GM21529 (cell line): ENCODE measurements at regions not wholly inside any gene's neighbourhood (a gene's known extent, or its start where the extent isn't known, plus 50 kb on each side); places are given as distances from the start of the nearest gene placed in this dataset.
"Not testable (repeated sequence)": the region's sequence is repeated elsewhere in the genome, so short reads cannot be mapped to it uniquely, and the experiment has no call there.

Experiments used
- ATAC-seq: cut with Tn5 transposase; IDR thresholded peaks from one replicate; pipeline ENCODE4 v1.9.1; 2021; ENCODE audit not compliant: unreplicated experiment

DNA sequence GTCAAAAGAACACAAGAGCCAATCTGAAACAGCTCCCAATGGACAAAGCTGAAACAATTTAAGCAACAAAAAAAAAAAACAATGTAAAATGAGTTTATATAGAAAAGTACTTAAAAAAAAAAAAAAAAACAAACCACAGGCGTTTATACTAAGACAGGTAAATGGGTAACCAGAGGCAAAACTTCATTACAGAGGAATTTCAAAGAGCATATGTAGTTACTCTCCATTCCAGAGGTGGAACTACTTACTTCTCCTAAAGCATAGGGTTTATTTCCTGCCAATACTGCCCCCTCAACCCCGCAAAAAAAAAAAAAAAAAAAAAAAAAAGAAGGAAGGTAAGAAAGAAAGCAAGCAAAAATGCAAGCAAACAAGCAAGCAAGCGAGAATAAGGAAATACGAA is 132.9 kb downstream of the LIG4 start:
- ATAC-seq, result no peak

DNA sequence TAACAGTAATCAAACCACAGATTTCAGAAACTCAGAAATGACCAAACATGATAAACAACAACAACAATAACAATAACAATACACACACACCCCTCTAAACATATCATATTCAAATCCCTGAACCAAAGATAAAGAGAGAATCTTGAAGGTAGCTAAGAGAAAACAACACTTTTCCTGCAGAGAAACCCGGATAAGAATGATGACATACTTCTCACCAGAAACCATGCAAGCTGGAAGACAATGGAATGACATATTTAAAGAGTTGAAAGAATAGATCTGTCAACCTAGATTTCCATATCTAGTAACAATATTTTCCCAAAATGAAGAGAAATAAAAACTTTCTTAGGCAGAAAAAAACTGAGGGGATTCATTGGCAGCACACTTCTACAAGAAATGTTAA is 138.1 kb downstream of the LIG4 start:
- no peak for ATAC-seq

DNA sequence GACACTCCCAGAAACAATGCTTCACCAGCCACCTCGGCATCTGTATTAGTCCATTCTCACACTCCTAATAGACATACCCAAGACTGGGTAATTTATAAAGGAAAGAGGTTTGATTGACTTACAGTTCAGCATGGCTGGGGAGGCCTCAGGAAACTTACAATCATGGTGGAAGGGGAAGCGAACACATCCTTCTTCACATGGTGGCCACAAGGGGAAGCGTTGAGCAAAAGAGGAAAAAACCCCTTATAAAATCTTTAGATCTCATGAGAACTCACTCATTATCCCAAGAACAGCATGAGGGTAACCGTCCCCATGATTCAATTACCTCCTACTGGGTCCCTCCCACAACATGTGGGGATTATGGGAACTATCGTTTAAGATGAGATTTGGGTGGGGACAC is 140.9 kb downstream of the LIG4 start:
- ATAC-seq, result not testable (repeated sequence)

DNA sequence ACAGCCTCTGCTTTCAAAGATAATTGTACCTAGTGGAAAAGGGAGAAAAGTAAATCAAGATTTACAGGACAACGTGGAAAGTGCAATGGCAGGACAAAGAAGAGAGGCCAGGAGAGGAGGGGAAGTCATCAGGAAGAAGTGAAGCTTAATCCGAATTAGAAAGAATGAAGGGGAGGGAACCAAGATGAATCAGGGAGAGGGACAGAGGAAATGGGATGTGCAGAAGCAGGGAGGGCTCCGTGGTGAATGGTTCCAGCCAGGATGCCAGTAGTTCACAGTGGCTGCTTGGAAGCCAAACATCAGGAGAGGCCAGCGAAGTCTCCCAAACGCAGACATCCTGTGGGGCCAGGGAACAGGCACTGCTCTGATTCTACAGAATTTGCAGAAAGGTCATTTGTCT is 144.4 kb downstream of the LIG4 start:
- ATAC-seq, result no peak

DNA sequence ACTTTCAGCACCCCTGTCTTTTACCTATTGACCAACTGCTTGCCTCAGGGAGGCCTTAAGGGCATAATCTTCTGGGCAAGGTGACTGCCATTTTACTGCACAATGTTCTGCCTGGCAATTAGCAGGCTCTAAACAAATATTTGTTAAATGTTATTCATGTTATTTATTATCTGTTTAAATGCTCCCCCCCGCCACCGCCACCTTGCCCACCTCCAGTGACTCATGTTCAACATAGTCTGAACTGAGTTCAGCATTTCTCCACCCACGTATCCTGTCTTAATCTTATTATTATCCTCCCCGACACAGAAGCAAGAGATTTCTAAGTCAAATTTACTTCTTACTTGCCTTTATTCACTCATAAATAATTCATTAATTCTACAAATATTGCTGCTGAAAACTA is 144.8 kb downstream of the LIG4 start:
- no peak for ATAC-seq

DNA sequence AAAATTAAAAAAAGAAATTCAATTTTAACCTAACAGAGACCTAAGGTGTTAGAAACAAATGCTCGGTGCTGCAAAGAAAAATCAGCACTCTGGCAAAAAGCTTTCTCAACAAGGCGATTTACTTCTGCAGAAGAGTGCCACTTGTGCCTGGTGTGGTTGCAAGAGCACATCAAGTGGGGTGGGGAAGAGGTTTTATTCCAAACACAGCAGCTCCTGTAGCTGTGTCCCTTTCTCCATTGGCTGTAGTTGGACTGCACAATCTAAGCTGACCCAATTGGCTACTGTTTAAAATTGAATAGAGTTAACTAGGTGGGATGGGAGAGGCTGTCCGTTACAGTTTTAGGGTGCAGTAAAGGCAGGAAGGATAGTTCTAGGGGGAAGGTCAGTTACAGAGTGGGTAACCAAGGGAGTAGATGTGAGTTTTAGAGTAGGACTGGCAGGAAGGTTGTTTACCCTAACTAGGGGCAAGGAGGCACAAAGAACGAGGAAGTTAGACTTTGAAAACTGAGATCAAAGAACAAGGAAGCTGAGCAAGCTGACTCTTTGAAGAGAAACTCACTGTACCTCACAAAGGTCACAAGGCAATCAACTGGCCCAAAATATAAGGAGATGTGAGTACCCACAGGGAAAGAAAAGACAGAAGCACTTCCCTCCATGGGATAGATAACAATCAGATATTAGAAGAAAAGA is 145.7 kb downstream of the LIG4 start:
- ATAC-seq, result no peak

DNA sequence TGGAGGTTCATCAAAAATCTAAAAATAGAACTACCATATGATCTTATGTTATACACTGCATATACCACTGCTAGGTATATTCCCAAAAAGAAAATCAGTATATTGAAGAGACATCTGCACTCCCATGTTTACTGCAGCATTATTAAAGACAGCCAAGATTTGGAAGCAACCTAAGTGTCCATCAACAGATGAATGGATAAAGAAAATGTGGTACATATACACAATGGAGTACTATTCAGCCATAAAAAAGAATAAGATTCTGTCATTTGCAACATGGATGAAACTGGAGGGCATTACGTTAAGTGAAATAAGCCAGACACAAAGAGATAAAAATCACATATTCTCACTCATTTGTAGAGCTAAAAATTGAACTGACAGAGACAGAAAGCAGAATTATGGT is 151.0 kb downstream of the LIG4 start:
- ATAC-seq, result not testable (repeated sequence)

DNA sequence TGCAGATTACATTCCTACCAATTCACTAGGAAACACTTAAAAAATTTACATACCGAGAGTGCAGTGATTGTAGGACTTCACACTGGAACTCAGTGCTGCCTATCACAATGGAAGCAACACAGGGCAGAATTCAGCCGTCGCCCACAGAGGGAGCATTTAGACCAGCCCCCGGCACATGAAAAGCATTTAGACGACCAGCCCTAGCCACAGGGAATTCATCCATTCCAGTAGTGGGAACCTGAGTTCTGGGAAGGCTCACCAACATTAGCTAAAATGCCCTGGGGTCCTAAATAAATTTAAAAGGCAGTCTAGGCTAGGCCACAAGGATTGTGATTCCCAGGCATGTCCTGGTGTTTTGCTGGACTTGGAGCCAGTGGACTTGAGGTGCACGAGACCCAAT is 155.2 kb downstream of the LIG4 start:
- no peak for ATAC-seq

DNA sequence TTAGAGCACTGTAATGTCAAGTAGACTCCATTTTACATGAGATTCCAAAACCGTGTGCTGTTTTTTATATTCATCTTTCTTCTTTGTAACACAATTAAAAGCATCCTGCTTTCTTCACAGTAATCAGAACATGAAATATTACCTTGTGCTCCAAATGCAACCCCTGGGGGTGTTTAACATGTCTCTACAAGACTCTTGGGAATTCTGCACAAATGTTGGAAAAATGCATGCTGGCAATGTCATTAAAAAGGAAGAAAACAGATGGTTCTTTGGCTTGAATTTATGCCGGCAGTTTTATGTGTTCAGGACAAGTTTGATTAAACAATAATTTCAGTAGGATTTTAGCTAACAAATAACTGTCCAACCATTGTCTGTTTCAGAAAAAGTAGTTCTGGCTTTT is 159.1 kb downstream of the LIG4 start:
- no peak for ATAC-seq

DNA sequence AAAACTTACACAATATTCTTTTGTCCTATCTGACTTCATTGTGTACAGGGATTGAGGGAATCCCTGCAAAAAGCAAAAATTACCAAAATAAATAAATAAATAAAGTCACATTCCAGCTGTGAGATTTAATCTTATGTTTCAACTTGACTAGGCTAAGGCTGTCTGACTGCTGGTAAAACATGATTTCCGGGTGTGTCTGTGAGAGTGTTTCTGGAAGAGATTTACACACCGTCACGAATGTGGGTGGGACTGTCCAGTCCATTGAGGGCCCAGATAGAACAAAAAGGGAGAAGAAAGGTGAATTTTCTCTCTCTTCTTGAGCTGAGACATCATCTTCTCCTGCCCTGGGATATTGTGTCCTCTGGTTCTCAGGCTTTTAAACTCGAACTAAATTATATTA is 166.1 kb downstream of the LIG4 start:
- no peak for ATAC-seq

DNA sequence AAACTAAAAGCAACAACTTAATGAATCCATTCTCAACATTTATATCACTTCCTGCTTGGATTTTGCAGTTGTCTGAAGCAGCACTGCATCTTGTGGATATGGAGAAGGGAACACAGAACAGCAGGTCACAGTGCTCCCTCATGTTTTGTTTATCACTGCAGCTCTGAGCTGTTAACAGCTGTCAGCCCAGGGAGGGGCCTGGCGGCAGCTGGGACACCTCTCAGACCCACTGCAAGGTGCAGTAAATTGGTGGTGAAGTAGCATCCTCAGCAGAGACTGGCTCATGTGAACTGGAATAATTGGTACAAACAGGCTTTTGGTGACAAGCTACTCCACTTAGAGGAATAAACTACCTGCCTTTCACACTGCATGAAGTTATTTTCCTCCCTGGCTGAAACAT is 170.4 kb downstream of the LIG4 start:
- ATAC-seq, result no peak

DNA sequence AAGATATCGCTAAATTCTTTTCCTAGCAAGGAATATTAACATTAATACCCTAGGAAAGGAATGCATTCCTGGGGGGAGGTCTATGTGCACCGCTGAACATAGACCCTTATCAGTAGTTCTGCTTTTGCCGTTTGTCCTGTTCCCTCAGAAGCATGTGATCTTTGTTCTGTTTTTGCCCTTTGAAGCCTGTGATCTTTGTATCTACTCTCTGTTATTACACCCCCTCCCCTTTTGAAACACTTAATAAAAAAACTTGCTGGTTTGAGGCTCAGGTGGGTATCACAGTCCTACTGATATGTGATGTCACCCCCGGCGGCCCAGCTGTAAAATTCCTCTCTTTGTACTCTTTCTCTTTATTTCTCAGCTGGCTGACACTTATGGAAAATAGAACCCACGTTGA is 172.5 kb downstream of the LIG4 start:
- not testable (repeated sequence) for ATAC-seq

DNA sequence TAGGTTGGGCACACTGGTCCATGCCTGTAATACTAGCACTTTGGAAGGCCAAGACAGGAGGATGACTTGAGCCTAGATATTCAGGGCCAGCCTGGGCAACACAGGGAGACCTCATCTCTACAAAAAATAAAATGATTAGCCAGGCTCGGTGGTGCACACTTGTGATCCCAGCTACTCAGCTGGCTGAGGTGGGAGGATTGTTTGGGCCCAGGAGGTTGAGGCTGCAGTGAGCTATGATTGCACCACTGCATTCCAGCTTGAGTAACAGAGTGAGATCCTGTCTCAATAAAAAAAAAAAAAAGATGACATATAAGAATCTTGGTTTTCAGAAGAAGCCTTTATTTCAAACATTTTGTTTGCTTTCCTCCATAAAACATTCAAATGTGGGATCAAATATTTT is 178.0 kb downstream of the LIG4 start:
- ATAC-seq, result no peak

DNA sequence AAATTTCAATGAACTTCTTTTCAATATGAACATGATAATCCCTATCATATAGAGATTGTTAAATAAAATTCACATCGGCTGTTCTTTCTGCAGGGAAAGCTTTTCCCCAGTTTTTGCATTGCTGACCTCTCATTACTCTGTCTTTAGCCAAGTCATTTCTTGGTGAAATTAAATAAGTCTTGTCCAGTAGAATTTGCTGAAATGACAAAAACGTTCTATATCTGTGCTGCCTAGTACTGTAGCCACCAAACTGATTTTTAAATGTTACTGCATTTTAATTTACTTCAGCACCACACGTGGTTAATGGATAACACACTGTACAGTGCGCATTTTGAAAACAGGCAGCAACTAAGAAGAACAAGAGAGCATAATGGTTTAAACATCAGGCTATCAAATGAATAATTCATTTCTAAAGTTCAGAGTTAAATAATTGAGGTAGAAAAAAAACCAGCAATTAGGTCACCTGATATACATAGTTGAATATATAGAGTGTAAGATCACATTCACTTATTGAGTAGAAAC is 178.9 kb downstream of the LIG4 start:
- ATAC-seq, result no peak

DNA sequence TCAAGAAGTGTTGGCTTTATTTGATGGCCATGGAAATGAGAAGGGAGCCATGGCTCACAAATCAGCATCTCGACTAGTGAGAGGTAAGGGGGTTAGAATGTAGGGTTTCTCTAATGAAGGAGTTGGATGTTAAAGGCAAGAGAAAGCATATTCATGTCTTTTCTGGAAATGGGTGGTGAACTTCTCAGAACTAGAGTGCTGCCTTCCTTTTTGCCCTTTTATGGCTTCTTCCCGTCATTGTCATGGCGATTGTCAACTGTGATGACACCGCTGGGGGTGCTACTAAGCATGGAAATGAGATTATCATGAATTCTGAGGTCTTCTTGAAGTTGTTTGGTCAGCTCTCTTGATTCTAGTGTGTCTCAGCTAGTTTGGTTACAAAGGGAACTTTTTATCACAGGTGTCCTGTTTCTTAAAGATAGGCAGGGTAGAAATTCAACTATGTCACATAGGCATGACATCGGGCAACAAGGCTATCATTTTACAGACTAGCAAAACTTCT is 180.4 kb downstream of the LIG4 start:
- ATAC-seq, result no peak

DNA sequence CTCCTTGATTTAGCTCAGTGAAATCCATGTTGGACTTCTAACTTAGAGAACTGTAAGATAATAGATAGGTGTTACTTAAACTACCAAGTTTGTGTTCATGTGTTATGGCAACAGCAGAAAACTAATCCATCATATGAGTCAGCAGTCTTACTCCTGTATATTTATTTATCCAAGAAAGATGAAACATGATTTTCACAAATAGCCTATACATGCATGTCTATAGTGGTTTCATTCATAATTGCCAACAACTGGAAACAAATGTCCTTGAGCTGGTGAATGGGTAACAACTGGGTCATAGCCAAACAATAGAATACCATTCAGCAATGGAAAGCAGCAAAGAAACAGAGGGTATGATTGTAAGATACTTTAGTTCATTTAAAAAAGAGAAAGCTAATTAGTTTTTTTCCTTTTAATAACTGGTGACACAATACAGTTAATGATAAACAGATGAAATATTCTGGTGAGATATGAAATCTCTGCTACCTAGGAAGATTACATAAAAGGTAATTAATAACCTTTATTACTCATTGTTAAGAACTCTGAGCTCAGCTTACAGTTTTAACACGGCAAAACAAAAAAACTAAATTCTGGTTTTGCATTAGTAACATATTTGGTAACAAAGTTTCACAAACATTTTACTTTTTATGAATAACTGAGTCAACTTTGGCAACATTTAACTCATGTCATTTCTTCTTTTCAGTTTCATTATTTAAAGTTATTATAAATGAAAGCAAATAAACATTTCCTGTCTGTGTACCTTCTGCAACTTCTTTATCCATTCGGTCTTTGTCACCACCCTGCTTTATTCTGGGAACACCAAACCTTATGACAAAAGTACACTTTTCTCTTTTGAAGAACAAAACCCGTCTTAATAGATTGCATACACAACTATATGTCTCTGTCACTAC is 181.3 kb downstream of the LIG4 start:
- ATAC-seq, result no peak

DNA sequence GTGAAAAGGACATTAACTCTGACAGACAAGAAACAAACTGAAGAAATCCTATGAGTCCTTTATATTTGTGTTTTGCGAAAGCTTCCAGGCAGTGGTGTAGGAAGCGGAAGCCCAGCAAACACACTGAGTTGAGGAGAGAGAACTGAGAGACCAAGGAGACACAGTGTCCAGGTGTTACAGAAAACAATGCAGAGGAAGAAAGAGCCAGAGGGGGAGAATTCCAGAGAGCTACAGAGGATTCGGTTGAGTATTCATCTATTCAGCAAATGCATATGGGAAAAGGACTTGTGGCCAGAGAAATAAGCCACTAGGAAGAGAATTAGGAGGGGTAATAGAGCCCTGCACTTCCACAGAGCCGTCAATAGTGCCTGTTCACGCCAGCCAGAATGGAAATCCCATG is 183.5 kb downstream of the LIG4 start:
- ATAC-seq, result no peak

DNA sequence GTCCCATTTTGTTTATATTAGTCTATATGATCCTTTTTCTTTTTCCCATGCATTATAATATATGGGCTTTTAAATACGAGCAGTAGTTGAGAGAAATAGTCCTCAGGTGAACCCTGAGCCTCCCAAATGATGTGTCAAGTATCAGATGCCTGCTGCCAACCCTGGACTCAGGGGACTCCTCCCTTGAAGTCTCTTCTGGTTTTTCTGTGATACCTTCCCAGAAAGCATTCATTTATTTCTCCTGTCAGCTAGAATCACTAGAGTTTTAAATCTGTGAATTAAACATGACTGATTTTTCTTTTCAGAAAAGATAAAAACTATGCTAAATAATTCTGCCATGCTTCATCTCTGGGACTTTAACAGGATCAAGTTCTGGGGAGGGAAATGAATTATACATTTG is 184.6 kb downstream of the LIG4 start:
- ATAC-seq, result no peak

DNA sequence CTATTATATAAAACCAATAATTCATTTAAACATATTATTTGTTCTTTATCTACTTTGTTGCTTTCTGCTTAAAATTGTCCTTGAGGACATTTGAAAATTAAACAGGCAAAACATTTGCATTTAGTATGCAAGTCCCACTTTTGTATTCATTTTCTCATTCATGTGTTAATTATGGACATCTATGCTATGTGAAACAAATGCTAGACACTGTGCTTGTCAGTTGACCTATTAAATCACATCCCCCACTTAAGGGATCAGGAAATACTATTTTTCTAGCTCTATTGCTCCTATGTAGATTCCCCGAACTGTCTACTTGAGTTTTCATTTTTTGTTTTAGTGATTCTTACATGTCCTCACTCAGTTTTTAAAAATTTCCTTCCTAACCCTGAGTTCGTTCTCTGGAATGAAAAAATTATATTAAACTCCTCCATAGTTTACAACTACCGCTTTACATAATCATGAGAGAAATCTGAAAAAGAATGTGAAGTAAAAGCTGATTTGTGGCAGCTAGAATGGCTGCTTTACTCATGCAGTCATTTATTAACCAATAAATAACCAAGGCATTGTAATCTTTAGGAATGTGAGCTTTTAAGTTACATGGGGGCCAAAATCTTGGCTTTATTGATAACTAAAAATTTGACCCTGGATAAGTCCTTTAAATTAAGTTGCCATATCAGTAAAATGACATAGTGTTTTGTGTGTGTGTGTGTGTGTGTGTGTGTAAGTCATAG is 188.5 kb downstream of the LIG4 start:
- ATAC-seq, result no peak

DNA sequence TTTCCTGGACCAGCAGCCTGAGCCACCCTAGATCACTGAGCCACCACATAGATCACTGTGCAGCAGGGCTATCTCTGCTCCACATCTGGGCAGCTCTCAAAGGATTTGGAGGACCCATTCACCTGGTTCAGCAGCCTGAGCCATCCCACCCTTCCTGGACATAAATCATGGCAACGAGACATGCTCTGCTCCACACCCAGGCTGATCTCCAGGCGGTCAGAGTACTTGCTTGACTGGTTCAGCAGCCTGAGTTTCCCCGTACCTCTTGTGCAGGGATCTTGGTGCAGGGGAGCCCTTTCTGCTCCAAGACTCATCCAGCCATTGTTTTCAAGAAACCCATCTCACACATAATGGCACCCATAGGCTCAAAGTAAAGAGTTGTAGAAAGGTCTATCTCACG is 195.3 kb downstream of the LIG4 start:
- no peak for ATAC-seq

DNA sequence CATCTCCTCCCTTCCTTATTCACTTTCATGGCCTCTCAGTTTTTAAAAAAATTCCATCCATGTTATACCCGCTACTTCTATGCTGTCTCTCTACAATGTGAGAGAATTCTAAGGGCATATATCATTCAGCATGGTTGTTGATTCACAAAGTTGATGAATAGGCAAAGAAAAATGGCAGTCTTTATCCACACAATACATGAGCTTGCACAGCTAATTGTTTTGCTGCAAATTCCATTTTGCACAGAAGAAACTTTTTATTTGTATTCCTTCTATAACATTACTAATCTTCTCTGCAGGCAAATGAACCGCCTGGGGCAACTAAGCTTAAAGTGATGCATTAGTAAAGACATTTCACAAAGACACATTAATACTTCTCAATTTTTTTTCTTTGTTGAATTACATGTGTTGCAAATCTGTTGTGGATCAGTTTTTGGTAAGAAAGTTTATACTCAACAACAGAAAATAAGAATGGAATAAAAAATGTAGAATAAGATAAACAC is 196.9 kb downstream of the LIG4 start:
- no peak for ATAC-seq
